Muscle of leg (tissue), 3 donors: ENCODE measurements at regions not wholly inside any gene's neighbourhood (a gene's known extent, or its start where the extent isn't known, plus 50 kb on each side); places are given as distances from the start of the nearest gene placed in this dataset.
"Not testable (repeated sequence)": the region's sequence is repeated elsewhere in the genome, so short reads cannot be mapped to it uniquely, and the experiment has no call there.

Experiments
- DNase-seq: peaks from one replicate; pipeline ENCODE4 v3.0.0; 2013
- H3K27ac ChIP-seq: one replicate; pipeline ENCODE4 v1.5.1; 2013; ENCODE audit warnings: mild to moderate bottlenecking, low read length, control low read depth
- H3K27me3 ChIP-seq: one replicate; pipeline ENCODE4 v1.6.1; 2013; ENCODE audit warnings: low read length; ENCODE audit not compliant: control insufficient read depth, insufficient read depth
- H3K36me3 ChIP-seq: one replicate; pipeline ENCODE4 v1.6.1; 2013; ENCODE audit warnings: low read length; ENCODE audit not compliant: control insufficient read depth, insufficient read depth
- H3K4me1 ChIP-seq: one replicate; pipeline ENCODE4 v1.6.1; 2013; ENCODE audit warnings: low read length; ENCODE audit not compliant: control insufficient read depth, insufficient read depth
- H3K4me3 ChIP-seq: one replicate; pipeline ENCODE4 v1.5.1; 2013; ENCODE audit warnings: low read length, control low read depth
- H3K9me3 ChIP-seq: replicated peaks from 2 replicates; pipeline ENCODE4 v1.6.1; 2013; ENCODE audit warnings: low read depth, low read length; ENCODE audit not compliant: control insufficient read depth
- WGBS: methylation state at CpG from one replicate; pipeline ENCODE4 v1.1.5; 2013; ENCODE audit warnings: missing lambda C conversion rate; ENCODE audit not compliant: insufficient coverage; 5-methylcytosine and 5-hydroxymethylcytosine counted together

GRCh38 chr3:106341586-106342162 lies 472.9 kb upstream of the CBLB start:
- Histone ChIP-seq H3K4me3 (no peak overlapping the region), H3K27ac (no peak overlapping the region), H3K36me3 (no peaks in the 10 kb centered on the region), H3K27me3 (no peaks in the 10 kb centered on the region), H3K9me3 (no peaks in the 10 kb centered on the region), H3K4me1 (no peaks in the 10 kb centered on the region)
- WGBS: 83% methylated on average over 1 of the region's 8 CpGs
- DNase-seq: no peak

DNA sequence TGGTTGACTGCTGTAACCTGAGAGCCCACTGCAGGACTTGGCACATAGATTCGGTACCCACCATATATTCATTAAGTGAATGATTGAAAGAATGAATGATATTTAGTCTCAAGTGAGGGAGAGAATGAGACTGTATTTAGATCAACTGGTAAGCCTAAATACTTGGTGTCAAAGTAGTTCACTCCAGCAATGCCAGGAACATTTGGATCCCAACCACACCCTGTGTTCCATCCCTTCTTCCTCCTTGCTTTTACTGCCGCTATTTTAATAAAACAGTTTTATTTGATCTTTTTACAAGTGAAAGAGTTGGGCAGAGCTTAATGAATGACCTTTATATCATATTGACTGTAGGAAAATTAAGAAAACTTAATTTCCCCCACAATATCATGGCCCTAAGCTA lies 473.6 kb upstream of the CBLB start:
- no CpG with 5 or more reads among the region's 2 CpGs for WGBS
- H3K27me3 ChIP-seq: no peaks in the 10 kb centered on the region
- H3K4me1 ChIP-seq: no peaks in the 10 kb centered on the region
- no peaks in the 10 kb centered on the region for H3K9me3 ChIP-seq
- H3K4me3 ChIP-seq: no peak overlapping the region
- no peaks in the 10 kb centered on the region for H3K36me3 ChIP-seq
- H3K27ac ChIP-seq: no peak overlapping the region
- DNase-seq: peak; percentile 16

DNA sequence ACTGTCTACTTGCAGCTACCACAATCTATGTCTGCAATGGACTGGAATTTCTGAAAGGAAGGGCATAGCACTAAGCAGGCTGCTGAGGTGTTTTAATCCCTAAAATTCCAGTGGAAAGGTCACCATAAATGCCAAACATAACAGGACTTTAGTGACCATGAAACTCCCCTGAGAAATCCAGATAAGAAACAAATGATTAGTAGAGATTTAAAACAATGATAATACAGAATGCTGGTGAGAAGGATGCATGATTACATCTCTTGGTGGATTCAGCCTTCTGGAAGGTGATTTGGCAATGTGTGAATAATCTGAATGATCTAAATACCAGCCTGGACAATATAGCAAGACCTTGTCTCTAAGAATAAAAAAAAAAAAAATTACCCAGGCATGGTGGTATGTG lies 475.0 kb upstream of the CBLB start:
- DNase-seq: no peak
- Histone ChIP-seq H3K36me3 (no peaks in the 10 kb centered on the region), H3K27ac (no peak overlapping the region), H3K4me3 (no peak overlapping the region), H3K9me3 (no peaks in the 10 kb centered on the region), H3K4me1 (no peaks in the 10 kb centered on the region), H3K27me3 (no peaks in the 10 kb centered on the region)

DNA sequence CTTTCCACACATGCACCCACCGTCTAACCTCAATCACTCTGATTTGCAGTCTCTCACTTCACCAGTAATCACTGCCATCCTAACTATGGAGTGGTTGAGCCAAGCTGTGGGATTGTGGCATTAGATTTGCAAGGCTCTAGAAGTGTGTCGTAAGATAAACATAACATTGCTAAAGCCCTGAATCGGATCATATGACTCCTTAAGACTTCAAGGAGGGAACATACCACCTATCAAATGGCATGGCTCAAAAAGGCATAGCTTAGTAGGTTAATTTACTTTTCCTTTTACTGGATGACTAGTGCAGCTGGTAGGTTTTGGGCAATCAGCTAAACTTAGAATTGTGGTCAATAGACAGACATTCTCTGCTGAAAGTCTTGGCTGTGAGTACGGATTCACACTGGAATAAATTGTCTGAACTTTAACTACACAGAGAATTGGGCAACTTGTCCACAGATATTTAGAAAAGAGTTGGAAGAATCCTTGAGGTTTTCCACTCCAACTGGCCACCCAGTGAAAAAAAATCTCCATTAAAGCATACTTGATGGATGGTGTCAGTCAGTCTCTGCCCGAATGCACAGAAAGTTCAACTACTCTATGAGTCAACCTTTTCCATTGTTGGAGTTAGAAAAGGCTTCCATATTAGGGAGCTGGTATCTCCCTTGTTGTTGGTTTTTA lies 476.7 kb upstream of the CBLB start:
- Histone ChIP-seq H3K27ac (no peak overlapping the region), H3K4me1 (peaks cover 2% of the 10 kb centered on the region), H3K9me3 (no peaks in the 10 kb centered on the region), H3K4me3 (no peak overlapping the region), H3K36me3 (no peaks in the 10 kb centered on the region), H3K27me3 (no peaks in the 10 kb centered on the region)
- 83% methylated on average over 1 of the region's 5 CpGs for WGBS
- peak; percentile 55 for DNase-seq

DNA sequence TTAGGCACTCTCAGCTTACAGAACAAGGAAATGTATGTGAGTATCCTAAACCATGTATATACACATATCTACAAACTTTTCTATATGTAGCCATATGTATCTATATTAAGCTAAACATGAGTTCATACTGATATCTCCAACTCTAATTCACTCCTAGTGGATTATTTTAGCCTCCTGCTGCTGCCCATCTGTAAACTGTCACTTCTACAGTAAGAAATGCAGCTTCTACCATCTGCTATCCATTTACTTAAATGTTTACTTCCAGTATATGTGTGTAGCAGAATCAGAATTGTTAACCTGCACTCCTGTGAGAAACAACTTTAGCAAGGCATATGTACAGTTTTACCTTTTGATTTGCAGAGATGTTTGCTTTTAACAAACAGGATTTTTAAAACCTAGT lies 478.5 kb upstream of the CBLB start:
- Histone ChIP-seq H3K36me3 (no peaks in the 10 kb centered on the region), H3K27me3 (no peaks in the 10 kb centered on the region), H3K4me3 (peak overlapping the region; percentile 9), H3K9me3 (no peaks in the 10 kb centered on the region), H3K4me1 (peaks cover 2% of the 10 kb centered on the region), H3K27ac (peak overlapping the region; percentile 65)
- peak; percentile 23 for DNase-seq

DNA sequence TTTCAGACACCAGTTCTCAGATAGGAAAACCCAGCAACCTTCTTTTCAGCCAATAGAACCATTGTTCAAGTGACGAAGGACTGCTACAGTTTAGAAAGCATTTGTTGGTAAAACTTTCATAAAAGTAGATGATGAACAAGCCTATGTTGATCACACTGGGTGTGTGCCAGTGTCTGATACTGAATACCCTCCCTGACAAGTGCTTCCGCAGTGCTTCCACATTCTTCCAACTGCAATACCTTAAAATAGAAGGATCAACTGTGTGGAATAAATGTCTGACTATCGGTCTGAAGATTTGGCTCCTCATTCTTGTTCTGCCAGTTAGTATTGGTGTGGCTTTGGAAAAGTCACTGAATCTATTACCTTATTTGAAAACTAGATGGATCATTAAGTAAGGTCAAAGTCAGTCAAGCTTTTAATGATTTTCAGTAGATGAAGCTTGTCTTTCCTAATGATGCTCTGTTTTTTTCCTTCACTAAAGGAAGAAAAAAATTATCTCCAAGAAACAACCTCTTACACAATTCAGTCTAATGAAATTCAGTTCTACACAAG lies 479.4 kb upstream of the CBLB start:
- peak; percentile 56 for DNase-seq
- H3K4me3 ChIP-seq: peak overlapping the region; percentile 9
- peak overlapping the region; percentile 65 for H3K27ac ChIP-seq
- no peaks in the 10 kb centered on the region for H3K27me3 ChIP-seq
- no CpG with 5 or more reads among the region's 3 CpGs for whole genome bisulfite sequencing
- no peaks in the 10 kb centered on the region for H3K36me3 ChIP-seq
- no peaks in the 10 kb centered on the region for H3K9me3 ChIP-seq
- peaks cover 2% of the 10 kb centered on the region for H3K4me1 ChIP-seq

DNA sequence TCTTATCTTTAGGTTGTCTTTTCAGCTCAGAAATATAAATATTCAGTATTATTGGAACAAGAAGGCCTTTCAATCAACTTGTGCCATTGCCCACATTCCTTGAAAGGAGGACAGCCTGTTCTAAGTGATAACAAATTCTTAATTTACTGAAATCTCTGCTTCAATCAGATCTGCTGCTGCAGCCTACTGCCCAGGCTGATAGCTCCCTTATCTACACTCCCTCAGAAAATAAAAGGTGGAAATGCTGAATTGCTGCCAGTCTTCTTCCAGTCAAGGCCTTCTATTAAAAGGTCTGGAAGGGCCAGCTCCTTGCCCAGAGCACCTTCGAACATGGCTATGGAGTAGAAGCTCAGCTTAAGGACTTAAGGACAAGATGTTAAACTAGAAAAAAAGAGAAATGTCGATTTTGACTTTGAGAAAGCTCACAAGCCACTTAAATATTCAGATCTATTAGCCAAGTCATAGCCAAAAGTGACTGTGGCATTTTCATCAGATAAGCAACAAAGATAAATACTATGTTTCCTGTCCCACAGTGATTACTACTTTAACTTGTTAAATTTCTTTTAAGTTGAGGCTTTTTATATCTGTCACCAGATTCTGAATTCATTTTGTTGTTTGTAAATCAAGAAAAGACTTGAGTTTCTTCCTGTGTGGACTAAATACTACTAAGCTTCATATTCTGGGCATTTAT lies 480.5 kb upstream of the CBLB start:
- Histone ChIP-seq H3K4me1 (peaks cover 2% of the 10 kb centered on the region), H3K36me3 (no peaks in the 10 kb centered on the region), H3K4me3 (no peak overlapping the region), H3K27ac (no peak overlapping the region), H3K27me3 (no peaks in the 10 kb centered on the region), H3K9me3 (no peaks in the 10 kb centered on the region)
- no CpG with 5 or more reads among the region's 2 CpGs for WGBS
- no peak for DNase-seq

- H3K9me3 ChIP-seq: no peaks in the 10 kb centered on the region
- no peaks in the 10 kb centered on the region for H3K4me1 ChIP-seq
- no peak overlapping the region for H3K27ac ChIP-seq
- H3K36me3 ChIP-seq: no peaks in the 10 kb centered on the region
- 100% methylated on average over 3 of the region's 3 CpGs for WGBS
- no peak for DNase-seq
- no peaks in the 10 kb centered on the region for H3K27me3 ChIP-seq
- no peak overlapping the region for H3K4me3 ChIP-seq
Measured at GRCh38 chr3:106355873-106356272, 487.1 kb upstream of the CBLB start.

- Histone ChIP-seq H3K36me3 (no peaks in the 10 kb centered on the region), H3K27me3 (no peaks in the 10 kb centered on the region), H3K9me3 (no peaks in the 10 kb centered on the region), H3K4me1 (no peaks in the 10 kb centered on the region), H3K27ac (no peak overlapping the region), H3K4me3 (no peak overlapping the region)
- DNase-seq: no peak
- 73% methylated on average over 3 of the region's 3 CpGs for WGBS
Measured at GRCh38 chr3:106359692-106360091, 490.9 kb upstream of the CBLB start.

- H3K27me3 ChIP-seq, H3K36me3 ChIP-seq, DNase-seq, H3K4me3 ChIP-seq, H3K9me3 ChIP-seq, H3K27ac ChIP-seq, H3K4me1 ChIP-seq: not testable (repeated sequence)
- no CpG with 5 or more reads among the region's 1 CpG for WGBS
Measured at GRCh38 chr3:106360901-106361300, 492.1 kb upstream of the CBLB start.
